Upper lobe of left lung (tissue), 6 donors: ENCODE measurements at regions not wholly inside any gene's neighbourhood (a gene's known extent, or its start where the extent isn't known, plus 50 kb on each side); places are given as distances from the start of the nearest gene placed in this dataset.
"Not testable (repeated sequence)": the region's sequence is repeated elsewhere in the genome, so short reads cannot be mapped to it uniquely, and the experiment has no call there.

Experiments
- ATAC-seq, 2 donors: fragments of 200-7000 bp; cut with Tn5 transposase; one replicate each; pipeline ENCODE4 v1.9.1; 2022; ENCODE audit warnings: mild to moderate bottlenecking in 2 of 2, moderate library complexity in 2 of 2; ENCODE audit not compliant: low FRiP score in 2 of 2
- DNase-seq, 2 donors: peaks; one replicate each; pipeline ENCODE4 v3.0.0-alpha.2; 2019 to 2020
- H3K27ac ChIP-seq, 4 donors: fragments of 200-600 bp; sonication (generic); one replicate each; pipeline ENCODE4 v1.5.1; 2016 to 2019
- H3K27me3 ChIP-seq, 4 donors: fragments of 200-600 bp; sonication (generic); one replicate each; pipeline ENCODE4 v1.5.1; 2017 to 2019
- H3K36me3 ChIP-seq, 4 donors: fragments of 200-600 bp; sonication (generic); one replicate each; pipeline ENCODE4 v1.5.1; 2016 to 2019
- H3K4me1 ChIP-seq, 4 donors: fragments of 200-600 bp; sonication (generic); one replicate each; pipeline ENCODE4 v1.5.1; 2018 to 2019
- H3K4me3 ChIP-seq, 4 donors: fragments of 200-600 bp; sonication (generic); one replicate each; pipeline ENCODE4 v1.5.1; 2017 to 2019; ENCODE audit warnings: mild to moderate bottlenecking in 2 of 4, moderate library complexity in 1 of 4
- H3K9me3 ChIP-seq, 4 donors: fragments of 200-600 bp; sonication (generic); one replicate each; pipeline ENCODE4 v1.5.1; 2018 to 2019
- CTCF ChIP-seq, 6 experiments: fragments of 450-650 bp in 4 of 6; fragments of 200-600 bp in 2 of 6; sonication (generic) in 2 of 6; IDR thresholded peaks; one replicate each; pipeline ENCODE4 v1.5.1; 2016 to 2019; ENCODE audit warnings: antibody characterized with exemption in 6 of 6
- EP300 ChIP-seq, 4 donors: sonication (generic); formaldehyde crosslinking; IDR thresholded peaks; one replicate each; pipeline ENCODE4 v1.5.1; 2017; ENCODE audit warnings: antibody characterized with exemption in 4 of 4, control low read depth in 2 of 4
- POLR2A ChIP-seq, 4 donors: fragments of 450-650 bp; IDR thresholded peaks; one replicate each; pipeline ENCODE4 v1.5.1; 2016 to 2017; ENCODE audit warnings: antibody characterized with exemption in 4 of 4, mild to moderate bottlenecking in 2 of 4
- POLR2AphosphoS5 ChIP-seq, 2 donors: sonication (generic); formaldehyde crosslinking; IDR thresholded peaks; one replicate each; pipeline ENCODE4 v1.5.1; 2017; ENCODE audit warnings: antibody characterized with exemption in 2 of 2
- WGBS, 2 donors: methylation state at CpG; one replicate each; pipeline ENCODE4 v1.1.5; 2017 to 2018; 5-methylcytosine and 5-hydroxymethylcytosine counted together
- donor health status: DM: no; HTN: no; CAD: no; lungs with moderate emphysema.
- donor health status: DM: no; HTN: yes; CAD: no; lungs with severe emphysema.

- ATAC-seq (no peak), DNase-seq (no peak)
- no peaks in the 10 kb centered on the region for H3K36me3 ChIP-seq
- H3K27me3 ChIP-seq, result no peaks in the 10 kb centered on the region
- TF ChIP-seq EP300 (IDR thresholded peaks at IDR 0.05) (no peak), POLR2A (IDR thresholded peaks at IDR 0.05) (no peak), POLR2AphosphoS5 (IDR thresholded peaks at IDR 0.05) (no peak), CTCF (IDR thresholded peaks at IDR 0.05) (no peak)
- no peak overlapping the region for H3K27ac ChIP-seq
- no peaks in the 10 kb centered on the region for H3K9me3 ChIP-seq
- 79 to 84% methylated on average over 3 of the region's 3 CpGs for WGBS, 2 donors
- no peak overlapping the region for H3K4me3 ChIP-seq
- no peaks in the 10 kb centered on the region for H3K4me1 ChIP-seq
Measured at GRCh38 chr7:41559426-41559825, 143.5 kb downstream of the INHBA start.

- no peak for ATAC-seq
- H3K36me3 ChIP-seq, result no peaks in the 10 kb centered on the region
- no peaks in the 10 kb centered on the region for H3K27me3 ChIP-seq
- H3K4me1 ChIP-seq, result no peaks in the 10 kb centered on the region
- H3K9me3 ChIP-seq, result no peaks in the 10 kb centered on the region
- TF ChIP-seq POLR2AphosphoS5 (IDR thresholded peaks at IDR 0.05), result no peak
- TF ChIP-seq EP300 (IDR thresholded peaks at IDR 0.05), result no peak
- TF ChIP-seq POLR2A (IDR thresholded peaks at IDR 0.05), result no peak
- TF ChIP-seq CTCF (IDR thresholded peaks at IDR 0.05), result no peak
- no peak overlapping the region for H3K27ac ChIP-seq
- H3K4me3 ChIP-seq, result no peak overlapping the region
- no peak for DNase-seq
Measured at GRCh38 chr7:41554481-41554880, 148.4 kb downstream of the INHBA start.

- not testable (repeated sequence) for ATAC-seq, H3K4me3 ChIP-seq
Measured at GRCh38 chr7:41550046-41550445, 152.8 kb downstream of the INHBA start.

GRCh38 chr7:41544241-41544640 lies 158.6 kb downstream of the INHBA start:
- H3K27me3 ChIP-seq, result no peaks in the 10 kb centered on the region
- no peak overlapping the region for H3K27ac ChIP-seq
- H3K36me3 ChIP-seq, result no peaks in the 10 kb centered on the region
- H3K4me3 ChIP-seq, result no peak overlapping the region
- DNase-seq (no peak), ATAC-seq (no peak)
- TF ChIP-seq CTCF (IDR thresholded peaks at IDR 0.05) (no peak), POLR2A (IDR thresholded peaks at IDR 0.05) (no peak), POLR2AphosphoS5 (IDR thresholded peaks at IDR 0.05) (no peak), EP300 (IDR thresholded peaks at IDR 0.05) (no peak)
- H3K9me3 ChIP-seq, result no peaks in the 10 kb centered on the region
- 78 to 84% methylated on average over 5 of the region's 5 CpGs for WGBS, 2 donors
- H3K4me1 ChIP-seq, result no peaks in the 10 kb centered on the region

More at GRCh38 chr7:41550046-41550445, 152.8 kb downstream of the INHBA start:
- not testable (repeated sequence) for H3K9me3 ChIP-seq, H3K4me1 ChIP-seq, H3K27ac ChIP-seq, DNase-seq, H3K36me3 ChIP-seq, H3K27me3 ChIP-seq

- WGBS, 2 donors, result 89 to 98% methylated on average over 3 of the region's 3 CpGs
- no peaks in the 10 kb centered on the region for H3K9me3 ChIP-seq
- no peak for TF ChIP-seq POLR2AphosphoS5 (IDR thresholded peaks at IDR 0.05)
- no peak for TF ChIP-seq EP300 (IDR thresholded peaks at IDR 0.05)
- no peak for TF ChIP-seq CTCF (IDR thresholded peaks at IDR 0.05)
- TF ChIP-seq POLR2A (IDR thresholded peaks at IDR 0.05), result no peak
- no peaks in the 10 kb centered on the region for H3K36me3 ChIP-seq
- no peak for DNase-seq
- no peak overlapping the region for H3K27ac ChIP-seq
- H3K4me3 ChIP-seq, result no peak overlapping the region
- H3K27me3 ChIP-seq, result no peaks in the 10 kb centered on the region
- no peak for ATAC-seq
- no peaks in the 10 kb centered on the region for H3K4me1 ChIP-seq
Measured at GRCh38 chr7:41540601-41541000, 162.3 kb downstream of the INHBA start.
